HG02938 (cell line): ENCODE measurements at regions not wholly inside any gene's neighbourhood (a gene's known extent, or its start where the extent isn't known, plus 50 kb on each side); places are given as distances from the start of the nearest gene placed in this dataset.

Source experiments
- ATAC-seq: cut with Tn5 transposase; IDR thresholded peaks from one replicate; pipeline ENCODE4 v1.9.1; 2021; ENCODE audit warnings: mild to moderate bottlenecking, moderate library complexity; ENCODE audit not compliant: unreplicated experiment

DNA sequence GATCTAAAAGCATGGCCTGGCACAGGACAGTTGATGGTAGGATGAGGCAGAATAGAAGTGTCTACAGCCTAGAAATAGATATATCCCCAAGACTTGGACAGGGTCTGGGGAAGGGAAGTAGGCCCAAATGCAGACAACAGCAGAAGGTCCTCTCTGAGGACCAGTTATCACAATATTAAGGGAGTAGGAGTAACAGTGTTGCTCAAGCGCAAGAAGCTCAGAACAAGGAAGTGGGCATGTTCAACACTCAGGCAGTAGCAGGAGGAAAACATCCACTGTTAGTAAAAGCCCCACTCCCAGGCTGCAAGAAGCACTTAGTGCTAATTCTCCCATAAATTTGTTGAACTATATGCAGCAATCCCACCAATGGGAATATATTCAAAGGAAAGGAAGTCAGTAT is 314.7 kb downstream of the METTL4 start:
- no peak for ATAC-seq

DNA sequence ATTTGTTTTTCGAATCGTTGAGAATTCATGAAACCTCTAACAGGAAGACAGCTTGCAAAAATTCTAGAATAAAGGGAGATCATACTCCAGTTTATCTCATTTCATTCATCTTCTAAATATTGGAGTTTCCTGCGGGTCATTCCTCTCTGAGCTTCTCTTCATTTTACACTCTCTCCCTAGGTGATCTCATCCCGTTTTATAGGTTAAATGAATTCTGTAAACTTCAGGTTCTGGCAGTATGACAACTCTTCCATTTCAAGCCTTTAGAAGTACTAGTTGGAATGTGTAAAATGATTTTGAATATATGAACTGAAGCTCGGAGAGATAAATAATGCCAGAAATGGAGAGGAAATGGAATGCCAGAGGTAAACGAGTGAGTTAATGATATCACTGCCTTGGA is 312.4 kb downstream of the METTL4 start:
- ATAC-seq, result no peak

DNA sequence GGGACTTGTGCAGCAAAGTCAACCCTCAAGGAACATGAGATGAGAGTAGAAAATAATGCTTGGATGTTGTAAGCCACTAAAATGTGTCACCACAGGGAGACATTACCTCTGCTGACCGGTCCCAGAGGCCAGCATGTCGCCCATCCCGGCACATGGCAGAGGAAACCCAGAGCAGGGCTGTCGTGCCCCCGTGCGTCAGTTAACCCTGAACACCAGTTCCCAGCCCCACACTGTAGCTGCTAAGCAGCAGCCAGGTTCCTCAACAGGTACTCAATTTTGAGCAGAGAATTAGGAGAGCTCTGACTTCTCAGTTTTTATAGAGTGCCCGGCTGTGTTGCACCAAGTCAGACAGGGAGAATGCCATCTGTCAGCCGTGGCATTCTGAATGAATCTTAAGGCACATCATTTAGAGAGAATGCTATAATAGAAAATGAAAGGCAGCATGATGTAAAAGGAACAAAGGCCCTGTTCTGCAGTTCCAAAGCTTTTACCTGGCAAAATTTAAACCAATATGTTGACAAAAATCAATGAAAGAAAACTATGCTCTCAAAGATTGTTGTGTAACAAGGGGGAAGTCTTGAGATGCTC is 307.9 kb downstream of the METTL4 start:
- ATAC-seq, result no peak

DNA sequence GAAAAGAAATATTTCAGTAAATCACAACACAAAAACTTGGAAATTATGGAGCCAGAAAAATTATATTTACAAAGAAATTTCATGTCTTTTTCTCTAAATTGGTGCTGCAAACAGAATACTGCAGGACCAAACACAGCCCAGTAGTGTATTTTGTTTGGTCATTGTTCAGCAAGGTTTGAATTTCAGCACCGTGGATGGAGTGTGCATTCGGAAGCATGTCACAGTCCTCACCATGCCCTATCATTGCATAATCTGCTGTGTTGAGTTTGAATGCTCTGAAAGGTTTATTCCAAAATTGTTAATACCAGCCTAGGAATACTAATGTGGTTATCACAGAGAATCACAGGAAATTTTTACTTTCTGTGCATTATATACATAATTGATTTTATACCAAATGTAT is 296.7 kb downstream of the METTL4 start:
- no peak for ATAC-seq

DNA sequence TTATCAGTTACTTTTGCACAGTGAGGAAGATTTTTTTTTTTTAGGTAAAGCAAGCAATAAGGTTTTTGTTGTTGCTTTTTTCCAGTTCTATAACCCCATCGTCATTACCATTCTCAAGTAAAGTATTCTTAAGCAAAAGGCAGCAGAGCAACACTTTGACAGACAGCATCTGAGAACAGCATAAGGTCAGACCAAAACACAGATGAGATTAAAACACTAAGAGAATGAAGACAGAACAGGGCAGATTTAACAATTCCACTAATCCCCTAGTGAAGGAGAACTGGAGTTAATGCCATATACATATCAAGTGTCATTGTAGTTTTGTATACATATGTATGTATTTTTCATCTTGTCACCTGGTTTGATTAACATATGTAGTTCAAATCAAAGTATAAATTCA is 290.2 kb downstream of the METTL4 start:
- no peak for ATAC-seq

DNA sequence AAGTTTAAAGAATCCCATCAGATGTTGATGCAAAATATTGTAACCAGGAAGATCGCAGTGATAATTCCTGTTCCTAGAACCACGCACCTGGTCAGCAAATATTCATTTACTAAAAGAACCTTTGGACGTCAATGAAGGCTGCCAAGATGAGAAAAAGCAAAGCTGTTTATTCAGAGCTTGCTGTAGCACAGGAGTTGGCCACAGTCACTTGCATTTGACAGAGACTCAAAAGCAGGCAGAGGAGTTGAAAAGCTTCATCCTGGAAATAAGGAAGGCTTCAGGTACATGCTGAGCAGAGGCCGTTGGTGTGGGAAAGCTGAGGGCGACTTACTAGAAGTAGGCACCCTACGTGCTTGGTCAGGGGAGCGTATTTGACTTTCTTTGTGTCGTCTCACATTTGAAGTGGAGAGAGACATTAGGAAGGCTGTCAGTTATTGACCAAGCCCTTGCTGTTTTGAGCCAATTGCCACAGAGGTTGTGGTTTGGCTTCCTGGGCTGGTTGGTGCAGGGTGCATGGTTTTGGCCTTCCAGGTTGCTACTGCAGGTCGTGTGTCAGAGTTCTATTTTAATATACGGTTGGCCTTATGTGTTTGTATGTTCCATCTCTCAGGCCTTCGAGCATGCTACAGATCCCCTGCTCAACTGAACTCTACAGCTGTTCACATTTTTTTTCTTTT is 289.6 kb downstream of the METTL4 start:
- ATAC-seq, result no peak

DNA sequence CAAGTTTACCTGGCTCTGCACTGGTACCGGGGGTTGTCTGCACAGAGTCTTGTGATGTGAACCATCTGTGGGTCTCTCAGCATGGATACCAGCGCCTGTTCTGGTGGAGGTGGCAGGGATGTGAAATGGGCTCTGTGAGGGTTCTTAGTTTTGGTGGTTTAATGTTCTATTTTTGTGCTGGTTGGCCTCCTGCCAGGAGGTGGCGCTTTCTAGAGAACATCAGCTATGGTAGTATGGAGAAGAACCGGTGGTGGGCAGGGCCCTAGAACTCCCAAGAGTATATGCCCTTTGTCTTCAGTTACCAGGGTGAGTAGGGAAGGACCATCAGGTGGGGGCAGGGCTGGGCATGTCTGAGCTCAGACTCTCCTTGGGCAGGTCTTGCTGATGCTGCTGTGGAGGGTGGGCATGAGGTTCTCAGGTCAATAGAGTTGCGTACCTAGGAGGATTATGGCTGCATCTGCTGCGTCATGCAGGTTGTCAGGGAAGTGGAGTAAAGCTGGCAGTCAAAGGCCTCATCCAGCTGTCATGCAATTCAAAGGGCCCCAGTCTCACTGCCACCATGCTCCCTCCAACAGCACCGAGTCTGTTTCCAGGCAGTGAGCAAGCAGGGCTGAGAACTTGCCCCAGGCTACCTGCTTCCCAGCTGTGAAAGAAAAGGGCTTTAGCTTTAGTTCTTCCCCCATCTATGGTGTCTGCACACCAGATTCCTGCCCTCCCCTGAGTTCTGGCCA is 278.0 kb downstream of the METTL4 start:
- no peak for ATAC-seq

DNA sequence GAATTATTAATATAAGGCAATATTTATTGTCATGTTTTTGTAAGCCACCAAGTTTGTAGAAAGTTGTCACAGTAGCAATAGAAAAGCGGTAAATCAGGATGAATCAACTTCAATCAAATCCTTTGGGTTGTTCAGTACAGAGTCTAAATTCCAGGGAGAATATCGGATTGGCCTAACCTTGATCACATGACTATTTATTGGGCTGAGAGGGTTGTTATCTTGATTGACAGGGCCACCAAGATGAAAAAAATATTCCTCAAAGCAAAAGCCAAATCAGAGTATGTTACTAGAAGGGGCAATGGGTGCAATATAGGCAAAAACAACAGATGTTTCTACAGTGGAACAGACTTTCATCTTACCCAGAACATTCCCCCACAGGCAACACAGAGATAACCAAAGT is 270.0 kb downstream of the METTL4 start:
- ATAC-seq, result no peak

DNA sequence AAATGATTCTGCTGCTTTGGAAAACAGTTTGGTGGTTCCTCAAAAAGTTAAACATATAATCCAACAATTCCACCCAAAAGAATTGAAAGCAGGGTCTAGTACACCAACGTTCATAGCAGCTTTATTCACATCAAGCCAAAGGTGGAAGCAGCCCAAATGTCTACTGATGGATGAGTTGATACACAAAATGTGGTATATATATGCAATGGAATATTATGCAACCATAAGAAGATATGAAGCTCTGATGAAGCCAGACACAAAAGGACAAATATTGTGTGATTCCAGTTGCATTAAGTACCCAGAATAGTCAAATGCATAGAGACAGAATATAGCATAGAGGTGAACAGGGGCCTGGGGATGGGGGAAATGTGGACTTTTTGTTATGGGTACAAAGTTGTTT is 269.3 kb downstream of the METTL4 start:
- ATAC-seq, result no peak

DNA sequence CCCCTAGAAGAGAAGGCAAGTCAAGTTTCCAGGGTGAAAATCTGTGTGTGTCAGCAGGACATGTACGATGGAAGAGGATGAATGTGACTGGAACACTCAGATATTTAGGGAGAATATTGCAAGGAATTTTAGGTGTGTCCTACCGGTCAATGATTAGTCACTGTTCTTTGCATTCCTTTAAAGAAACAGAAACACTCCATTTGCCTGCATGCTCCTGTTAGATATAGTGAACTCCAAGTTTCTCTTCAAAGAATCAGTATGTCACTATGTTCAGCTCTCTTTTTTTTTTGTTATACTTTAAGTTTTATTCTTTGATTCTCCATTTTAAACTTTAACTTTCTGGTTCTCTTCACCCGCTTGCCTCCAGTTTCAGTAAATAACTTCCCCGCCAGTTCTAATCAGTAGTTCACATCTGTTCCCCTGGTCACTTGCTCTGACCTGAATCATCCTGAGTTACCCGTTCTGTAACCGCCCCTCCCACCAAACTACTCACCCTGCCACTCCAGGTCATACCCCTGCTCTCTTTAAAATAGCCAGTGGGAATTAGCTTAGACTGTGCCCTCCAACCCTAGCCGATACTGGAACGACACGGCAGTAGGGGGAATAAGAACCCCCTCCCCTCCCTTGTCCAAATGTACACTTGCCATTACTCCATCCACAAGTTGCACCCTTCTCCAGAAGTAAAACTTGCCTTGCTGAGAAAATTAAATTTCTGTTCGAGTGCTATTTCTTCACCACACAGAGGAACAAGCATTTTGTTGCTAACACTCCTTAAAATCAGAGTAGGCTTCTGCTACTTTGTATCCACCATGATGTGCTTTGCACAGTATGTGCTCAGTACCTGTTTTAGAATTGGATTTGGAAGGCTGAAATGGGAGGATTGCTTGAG is 268.4 kb downstream of the METTL4 start:
- ATAC-seq, result no peak

DNA sequence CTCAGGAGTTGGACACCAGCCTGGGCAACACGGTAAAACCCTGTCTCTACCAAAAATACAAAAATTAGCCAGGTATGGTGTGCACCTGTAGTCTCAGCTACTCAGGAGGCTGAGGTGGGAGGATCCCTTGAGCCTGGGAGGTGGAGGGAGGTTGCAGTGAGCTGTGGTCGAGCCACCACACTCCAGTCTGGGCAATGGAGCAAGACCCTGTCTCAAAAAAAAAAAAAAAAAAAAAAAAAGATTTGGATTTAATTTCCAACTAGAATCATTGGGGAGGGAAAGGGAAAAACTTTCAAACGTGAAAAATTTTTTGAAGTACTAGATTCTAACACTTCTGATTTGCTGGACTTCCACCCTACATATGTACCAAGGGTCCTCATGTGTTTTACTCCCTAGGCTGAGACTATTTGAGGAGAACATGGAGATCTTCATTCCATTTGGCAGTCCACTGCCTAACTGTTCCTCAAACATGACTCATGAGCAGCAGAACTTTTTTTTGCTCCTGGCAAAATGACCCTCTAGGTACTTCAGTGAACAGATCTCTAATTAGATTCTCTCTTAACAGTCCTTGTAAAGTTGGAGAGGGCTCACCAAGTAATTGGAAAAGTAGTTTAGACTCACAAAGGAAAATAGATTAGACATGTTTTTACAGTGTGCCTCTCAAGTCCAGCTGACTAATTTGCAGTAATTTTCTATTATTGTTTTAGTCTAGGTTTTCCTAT is 267.6 kb downstream of the METTL4 start:
- ATAC-seq, result no peak

DNA sequence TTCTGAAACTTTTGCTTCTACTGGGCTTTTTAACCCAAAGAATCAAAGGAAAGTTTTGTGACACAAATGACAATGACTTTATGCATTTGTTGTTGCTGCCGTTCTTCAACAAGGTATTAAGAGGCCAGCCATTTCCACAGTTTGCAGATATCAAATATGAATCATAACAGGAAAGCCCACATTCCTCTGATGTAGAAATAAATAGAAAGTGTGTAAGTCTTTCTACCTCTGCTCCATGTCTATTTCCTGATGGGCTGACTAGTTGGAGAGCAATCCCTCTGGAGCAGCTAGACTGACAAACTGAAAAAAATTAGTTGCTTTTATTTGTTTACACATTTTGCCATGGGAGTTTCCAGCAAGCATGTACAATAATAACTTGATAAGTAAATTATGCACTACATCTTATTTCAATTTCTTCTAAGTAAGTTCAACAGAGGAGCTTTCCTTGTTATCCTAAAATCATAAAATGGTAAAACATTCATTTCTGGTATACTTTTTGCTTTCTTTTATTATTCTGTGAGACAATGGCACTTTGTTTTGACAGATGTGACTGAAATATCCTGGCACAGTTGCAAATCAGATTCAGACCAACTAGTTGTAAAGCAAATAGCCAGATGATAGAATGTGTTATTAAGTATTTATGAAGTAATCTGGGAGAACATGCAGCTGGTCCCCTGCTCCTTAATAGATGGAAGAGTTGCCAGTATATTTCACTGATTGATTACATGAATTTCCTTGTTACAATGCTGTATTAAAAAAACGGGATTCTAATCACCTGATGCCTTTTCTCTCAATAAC is 266.7 kb downstream of the METTL4 start:
- no peak for ATAC-seq

DNA sequence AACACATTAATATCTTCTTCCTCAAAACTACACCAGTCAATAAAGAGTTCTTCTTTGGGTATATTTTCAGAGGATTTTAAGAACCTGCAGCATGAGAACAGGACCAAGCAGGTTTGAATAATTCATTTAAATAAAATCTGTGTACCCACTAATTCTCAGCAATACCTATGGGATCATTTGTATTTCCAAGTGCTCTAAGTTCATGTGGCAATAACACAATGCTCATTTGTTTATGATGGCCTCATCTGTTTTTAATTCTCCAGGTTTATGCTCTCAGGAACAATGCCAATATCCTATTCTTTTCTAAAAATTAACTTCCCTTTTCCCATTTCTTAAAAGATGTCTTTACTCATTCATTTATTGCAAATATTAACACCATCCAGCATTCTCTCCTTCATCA is 264.7 kb downstream of the METTL4 start:
- ATAC-seq, result no peak

DNA sequence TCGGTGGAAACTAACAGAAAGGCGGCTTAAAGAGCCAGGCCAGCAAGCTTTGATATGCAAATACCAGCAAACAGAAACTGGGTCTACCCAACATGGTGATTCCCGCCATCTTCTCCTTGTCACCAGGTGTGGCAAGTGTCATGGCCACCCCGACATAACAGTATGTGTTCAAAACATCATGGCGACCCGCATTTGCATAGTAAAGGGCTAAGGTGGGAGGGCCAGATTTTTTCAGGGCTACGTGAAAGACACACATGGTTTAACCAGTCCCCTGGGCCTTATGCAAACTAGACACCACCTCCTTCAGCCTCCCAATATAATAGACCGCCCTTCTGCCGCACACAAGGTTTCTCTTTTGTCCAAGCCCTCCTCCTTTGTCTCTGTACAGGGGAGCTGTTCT is 260.4 kb downstream of the METTL4 start:
- no peak for ATAC-seq

DNA sequence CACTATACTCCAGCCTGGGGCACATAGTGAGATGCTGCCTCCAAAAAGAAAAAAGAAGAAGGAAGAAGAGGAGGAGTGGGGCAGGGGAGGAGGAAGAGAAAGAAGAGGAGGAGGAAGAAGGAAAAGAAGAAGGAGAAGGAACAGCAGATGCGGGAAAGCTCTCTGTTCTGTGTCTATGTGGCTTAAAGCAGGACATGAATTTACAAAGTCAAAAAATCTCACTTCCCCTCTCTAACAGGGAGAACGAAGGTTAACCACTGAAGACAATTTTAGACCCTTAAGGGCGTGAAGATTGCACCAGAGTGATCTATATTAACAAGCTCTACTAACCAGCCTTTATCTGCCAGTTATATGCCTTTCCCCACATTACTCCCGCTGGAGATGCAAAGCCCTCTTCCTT is 258.9 kb downstream of the METTL4 start:
- peak; percentile 80 for ATAC-seq

DNA sequence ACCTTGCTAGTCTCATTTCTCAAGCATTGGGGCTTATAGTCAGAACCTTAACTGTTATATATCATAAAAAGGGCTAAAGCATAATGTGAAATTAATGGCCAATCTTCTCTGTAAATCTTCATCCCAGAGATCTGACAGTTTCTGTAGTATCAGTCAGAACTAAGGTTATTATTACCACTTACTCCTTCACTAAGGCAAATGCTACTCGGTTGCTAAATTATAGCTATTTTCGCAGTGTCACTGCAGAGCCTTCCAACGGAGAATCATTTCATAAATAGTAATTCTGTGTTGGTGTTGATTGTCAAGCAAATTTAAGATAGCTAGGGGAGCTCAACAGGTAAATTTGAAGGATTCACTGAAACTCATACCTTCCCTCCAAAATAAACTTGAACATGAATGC is 258.0 kb downstream of the METTL4 start:
- no peak for ATAC-seq

DNA sequence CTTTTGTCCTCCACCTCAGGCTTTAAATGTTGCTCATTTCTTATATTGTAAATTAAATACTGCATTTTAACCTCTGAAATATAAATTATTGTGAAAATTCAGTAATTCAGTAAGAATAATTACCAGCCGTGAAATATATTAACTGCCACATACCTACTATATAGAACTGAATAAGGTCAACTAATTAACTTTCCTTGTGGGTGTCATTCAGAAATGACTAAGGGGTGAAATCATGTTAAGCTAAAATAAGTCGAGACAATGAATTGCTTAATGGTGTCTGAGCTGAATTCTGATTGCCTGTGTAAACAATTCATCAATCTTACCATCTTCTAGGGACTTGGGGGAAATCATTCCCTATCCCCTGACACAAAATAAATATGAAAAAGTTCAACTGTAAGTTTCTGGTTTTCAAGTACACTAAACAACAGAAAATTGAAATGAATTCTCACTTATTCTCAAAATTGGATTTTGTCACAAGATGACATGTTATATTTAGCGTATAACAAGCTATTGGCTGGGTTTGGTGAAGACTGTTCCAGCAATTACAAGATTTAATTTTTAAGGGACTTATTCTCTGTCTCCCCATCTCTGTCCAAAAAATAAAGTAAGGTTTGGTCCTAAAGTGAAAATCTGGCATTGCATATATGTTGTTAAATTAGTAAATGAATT is 255.1 kb downstream of the METTL4 start:
- no peak for ATAC-seq

DNA sequence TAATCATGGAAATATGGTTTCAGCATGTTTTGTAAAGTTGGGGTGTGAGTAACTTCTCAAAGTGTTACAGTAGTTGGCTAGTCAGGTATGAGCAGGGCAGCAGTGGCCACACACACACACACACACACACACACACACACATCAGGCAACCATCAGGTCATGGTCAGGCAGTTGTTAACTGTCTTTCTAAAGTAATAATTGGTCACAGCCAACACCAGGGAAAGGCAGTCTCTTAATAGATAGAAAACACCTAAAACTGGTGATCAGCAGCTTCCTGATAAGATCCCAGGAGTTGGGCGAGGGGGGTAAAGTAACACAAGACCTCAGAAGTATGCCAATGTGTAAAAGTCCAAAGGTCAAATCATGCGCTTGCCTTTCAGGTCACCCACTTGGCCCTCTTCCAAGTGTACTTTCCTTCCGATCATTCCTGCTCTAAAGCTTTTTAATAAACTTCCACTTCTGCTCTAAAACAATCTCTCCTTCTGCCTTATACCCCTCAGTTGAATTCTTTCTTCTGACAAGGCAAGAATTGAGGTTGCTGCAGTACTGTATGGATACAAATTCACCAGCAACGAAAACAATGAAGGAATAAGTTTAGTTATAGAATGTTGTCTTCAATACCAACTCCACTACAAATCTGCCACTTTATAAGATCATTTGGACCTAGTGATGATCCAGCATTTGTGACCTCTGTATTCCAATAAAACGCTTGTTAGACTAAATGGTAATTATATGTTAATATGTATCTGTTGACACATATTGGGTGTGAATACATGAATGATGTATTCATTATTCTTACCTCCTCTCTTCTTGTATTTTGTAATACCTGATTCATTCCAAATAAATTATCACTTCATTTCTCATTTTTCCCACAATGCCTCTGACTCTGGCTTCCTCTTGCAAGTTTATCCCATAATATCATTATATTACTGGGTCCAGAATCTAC is 254.3 kb downstream of the METTL4 start:
- no peak for ATAC-seq
